Psoas muscle (tissue), 7 donors: ENCODE measurements at regions not wholly inside any gene's neighbourhood (a gene's known extent, or its start where the extent isn't known, plus 50 kb on each side); places are given as distances from the start of the nearest gene placed in this dataset.

Source experiments
- ATAC-seq, 4 donors: fragments of 200-7000 bp; cut with Tn5 transposase; one replicate each; pipeline ENCODE4 v1.9.1; 2020; ENCODE audit warnings: moderate library complexity in 3 of 4, mild to moderate bottlenecking in 2 of 4
- DNase-seq, 2 donors: peaks; one replicate each; pipeline ENCODE4 v3.0.0-alpha.2; 2020
- H3K27ac ChIP-seq: fragments of 200-600 bp; one replicate; pipeline ENCODE4 v1.8.0; 2022
- H3K27me3 ChIP-seq, 3 donors: fragments of 200-600 bp in 1 of 3; one replicate each; pipeline versions ENCODE4 v1.6.1 to v1.8.0; 2013 to 2022; ENCODE audit warnings: low read length in 2 of 3, mild to moderate bottlenecking in 2 of 3, moderate library complexity in 1 of 3; ENCODE audit not compliant: insufficient read depth in 3 of 3
- H3K36me3 ChIP-seq, 2 donors: fragments of 200-600 bp in 1 of 2; one replicate each; pipeline versions ENCODE4 v1.6.1 to v1.8.0; 2013 to 2022; ENCODE audit warnings: low read depth in 1 of 2, mild to moderate bottlenecking in 1 of 2, moderate library complexity in 1 of 2; ENCODE audit not compliant: insufficient read depth in 1 of 2
- H3K4me1 ChIP-seq: fragments of 200-600 bp; one replicate; pipeline ENCODE4 v1.8.0; 2022
- H3K4me3 ChIP-seq: fragments of 200-600 bp; one replicate; pipeline ENCODE4 v1.8.0; 2022; ENCODE audit warnings: mild to moderate bottlenecking
- H3K9me3 ChIP-seq: fragments of 200-600 bp; one replicate; pipeline ENCODE4 v1.8.0; 2022
- CTCF ChIP-seq: fragments of 200-600 bp; IDR thresholded peaks from one replicate; pipeline ENCODE4 v1.8.0; 2022; ENCODE audit warnings: antibody characterized with exemption
- WGBS, 3 donors: extraction: QIAGEN DNeasy Blood & Tissue Kit; methylation state at CpG; one replicate each; pipeline versions ENCODE4 v1.1.6 to v1.1.7; 2013; 5-methylcytosine and 5-hydroxymethylcytosine counted together
- intact Hi-C, 2 donors: fragments of 100-400 bp; cut with DNase I; formaldehyde crosslinking; loops; one replicate each; pipeline versions ENCODE4 v1.11.0 to v1.14.2; 2022
- donor health status: healthy with polysubstance abuse.
- donor health status: DM: no; HTN: no; CAD: no; lungs with moderate emphysema.
- donor health status: Bipolar disorder and iron deficiency.
- donor health status: healthy.
- donor health status: DM: yes; HTN: yes; CAD: no.
- donor health status: DM: no; HTN: no; CAD: no.
- donor health status: DM: yes; HTN: yes; CAD: no.

DNA sequence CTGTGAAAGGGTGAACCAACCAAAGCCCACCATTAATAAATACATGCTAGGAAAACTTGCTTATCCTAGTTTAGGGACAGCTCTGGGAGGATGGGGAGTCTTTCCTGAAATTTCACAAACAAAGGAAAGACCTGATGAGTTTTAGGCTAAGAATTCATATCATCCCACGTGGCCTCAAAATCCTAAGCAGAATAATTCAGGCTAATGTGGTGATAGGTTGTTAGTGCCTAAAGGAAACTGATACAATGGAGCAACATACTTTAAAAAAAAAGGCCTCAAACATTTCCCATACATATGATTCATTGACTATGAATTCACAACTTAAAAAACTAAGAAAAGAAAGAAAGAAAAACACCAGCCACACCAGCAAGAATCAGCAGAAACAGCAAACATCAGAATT, 126.9 kb upstream of the CNTN4 start:
- Histone ChIP-seq H3K27me3 (no peaks in the 10 kb centered on the region), H3K9me3 (no peaks in the 10 kb centered on the region), H3K4me3 (no peak overlapping the region), H3K36me3 (no peaks in the 10 kb centered on the region), H3K4me1 (no peaks in the 10 kb centered on the region), H3K27ac (no peak overlapping the region)
- WGBS, 3 donors: 26 to 38% (median 34%) methylated on average over 1 of the region's 1 CpG
- ATAC-seq (no peak), DNase-seq (no peak)
- no peak for TF ChIP-seq CTCF
- intact Hi-C loops: no loop called here

DNA sequence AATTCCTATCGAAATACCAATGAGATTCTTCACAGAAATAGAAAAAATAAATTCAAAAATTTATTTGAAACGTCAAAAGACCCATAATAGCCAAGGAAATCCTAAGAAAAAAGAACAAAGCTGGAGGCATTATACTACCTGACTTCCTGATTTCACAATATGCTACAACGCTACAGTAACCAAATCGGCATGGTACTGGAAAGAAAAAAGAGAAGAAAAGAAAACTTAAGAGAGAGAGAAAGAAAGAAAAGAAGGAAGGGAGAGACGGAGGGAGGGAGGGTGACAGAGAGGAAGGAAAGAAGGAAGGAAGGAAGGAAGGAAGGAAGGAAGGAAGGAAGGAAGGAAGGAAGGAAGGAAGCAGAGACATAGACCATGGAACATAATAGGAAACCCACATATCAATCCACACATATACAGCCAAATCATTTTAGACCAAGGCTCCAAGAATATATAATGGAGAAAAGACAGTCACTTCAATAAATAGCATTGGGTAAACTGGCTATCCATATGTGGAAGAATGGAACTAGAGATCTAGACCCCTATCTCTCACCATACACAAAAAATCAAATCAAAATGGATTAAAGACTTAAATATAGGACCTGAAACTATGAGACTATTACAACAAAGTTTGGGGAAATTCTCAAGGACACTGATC, 118.6 kb upstream of the CNTN4 start:
- ATAC-seq: no peak
- WGBS, 3 donors: 76 to 78% (median 77%) methylated on average over 5 of the region's 5 CpGs
- Histone ChIP-seq H3K4me1 (no peaks in the 10 kb centered on the region), H3K27me3 (no peaks in the 10 kb centered on the region), H3K27ac (no peak overlapping the region), H3K36me3 (no peaks in the 10 kb centered on the region), H3K9me3 (no peaks in the 10 kb centered on the region), H3K4me3 (no peak overlapping the region)
- no peak for DNase-seq
- intact Hi-C loops: no loop called here
- no peak for TF ChIP-seq CTCF

DNA sequence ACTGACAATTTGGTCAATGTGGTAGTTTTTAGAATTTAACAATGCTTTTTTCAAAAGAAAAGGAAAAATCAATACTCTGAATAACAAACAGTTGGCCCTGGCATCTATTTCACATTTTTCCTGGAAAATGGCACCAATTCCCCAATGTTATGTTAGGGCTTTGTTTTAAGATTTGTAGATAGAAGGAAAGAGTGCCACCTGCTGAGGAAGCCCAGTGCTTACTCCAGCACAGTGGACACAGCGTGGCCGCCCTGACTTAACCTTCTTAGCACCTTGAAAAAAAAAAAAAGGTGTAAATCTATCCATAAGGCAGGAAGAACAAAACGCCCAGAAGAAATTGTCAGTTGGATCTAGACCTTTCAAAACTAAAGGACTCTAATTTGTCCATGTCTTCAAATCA, 110.7 kb upstream of the CNTN4 start:
- no peaks in the 10 kb centered on the region for H3K36me3 ChIP-seq
- H3K27ac ChIP-seq: no peak overlapping the region
- no peaks in the 10 kb centered on the region for H3K27me3 ChIP-seq
- intact Hi-C loops: no loop called here
- WGBS, 3 donors: 26 to 43% (median 30%) methylated on average over 3 of the region's 3 CpGs
- TF ChIP-seq CTCF: no peak
- H3K4me1 ChIP-seq: no peaks in the 10 kb centered on the region
- DNase-seq (no peak), ATAC-seq (no peak)
- H3K9me3 ChIP-seq: no peaks in the 10 kb centered on the region
- no peak overlapping the region for H3K4me3 ChIP-seq

GRCh38 chr3:1998739-1999138, 99.9 kb upstream of the CNTN4 start:
- TF ChIP-seq CTCF: no peak
- intact Hi-C loops: no loop called here

More at GRCh38 chr3:1998739-1999138, 99.9 kb upstream of the CNTN4 start:
- ATAC-seq (no peak), DNase-seq (no peak)
- no peaks in the 10 kb centered on the region for H3K9me3 ChIP-seq
- H3K36me3 ChIP-seq: no peaks in the 10 kb centered on the region
- H3K27me3 ChIP-seq: no peaks in the 10 kb centered on the region
- WGBS, 3 donors: 94 to 97% (median 97%) methylated on average over 1 of the region's 1 CpG
- no peak overlapping the region for H3K4me3 ChIP-seq
- no peak overlapping the region for H3K27ac ChIP-seq
- H3K4me1 ChIP-seq: no peaks in the 10 kb centered on the region
